ENCODE measurements at regions not wholly inside any gene's neighbourhood (a gene's known extent, or its start where the extent isn't known, plus 50 kb on each side); places are given as distances from the start of the nearest gene placed in this dataset.

- TF ChIP-seq CTCF (IDR thresholded peaks at IDR 0.05) = no peak
- TF ChIP-seq RFX5 (IDR thresholded peaks at IDR 0.05; ENCODE audit: low read length) = no peak
- no peak for TF ChIP-seq TCF12 (IDR thresholded peaks at IDR 0.05)
- no peak for TF ChIP-seq GABPA (IDR thresholded peaks at IDR 0.05; ENCODE audit: low read depth)
- TF ChIP-seq EP300 (IDR thresholded peaks at IDR 0.05; ENCODE audit: borderline replicate concordance in 1 of 2, low read depth in 1 of 2, low read length in 1 of 2) = no peak
- TF ChIP-seq REST (IDR thresholded peaks at IDR 0.05; ENCODE audit: low read depth, low read length) = no peak
- TF ChIP-seq POLR2AphosphoS5 (IDR thresholded peaks at IDR 0.05; ENCODE audit: low read depth, low read length) = no peak
- TF ChIP-seq PBX3 (IDR thresholded peaks at IDR 0.05) = no peak
- TF ChIP-seq TAF1 (IDR thresholded peaks at IDR 0.05; ENCODE audit: borderline replicate concordance, low read depth, low read length) = no peak
- no peak for TF ChIP-seq TEAD4 (IDR thresholded peaks at IDR 0.05; ENCODE audit: borderline replicate concordance, insufficient read depth)
- TF ChIP-seq JUND (IDR thresholded peaks at IDR 0.05) = no peak
- no peak for TF ChIP-seq MAX (IDR thresholded peaks at IDR 0.05; ENCODE audit: low read depth)
- no peak for TF ChIP-seq RAD21 (IDR thresholded peaks at IDR 0.05; ENCODE audit: low read length)
- TF ChIP-seq CHD2 (IDR thresholded peaks at IDR 0.05; ENCODE audit: low read length, partially characterized antibody) = no peak
Measured at GRCh38 chr6:16904957-16905356, 143.7 kb upstream of the ATXN1 start.
